SK-N-SH treated with all-trans-retinoic acid at 6 μM for 48 hours (cell line): ENCODE measurements at regions not wholly inside any gene's neighbourhood (a gene's known extent, or its start where the extent isn't known, plus 50 kb on each side); places are given as distances from the start of the nearest gene placed in this dataset.

Experiments
- BACH2 ChIP-seq: fragments of 250-450 bp; sonication (Bioruptor Pico); IDR thresholded peaks from 2 replicates; pipeline ENCODE4 v1.9.0; 2021; ENCODE audit warnings: mild to moderate bottlenecking, borderline replicate concordance
- CSRNP3 ChIP-seq: fragments of 250-450 bp; sonication (Bioruptor Pico); IDR thresholded peaks from 2 replicates; pipeline ENCODE4 v1.5.1; 2021; ENCODE audit warnings: mild to moderate bottlenecking, moderate library complexity
- ESRRG ChIP-seq: fragments of 250-450 bp; sonication (Bioruptor Pico); IDR thresholded peaks from 2 replicates; pipeline ENCODE4 v1.6.1; 2021; ENCODE audit warnings: mild to moderate bottlenecking
- RARB ChIP-seq: fragments of 250-450 bp; sonication (Bioruptor Pico); IDR thresholded peaks from 2 replicates; pipeline ENCODE4 v1.8.0; 2021; ENCODE audit warnings: mild to moderate bottlenecking, moderate library complexity
- ZNF8 ChIP-seq: fragments of 450-650 bp; formaldehyde crosslinking; IDR thresholded peaks from 2 replicates; pipeline ENCODE4 v1.5.0; 2020; ENCODE audit warnings: mild to moderate bottlenecking, moderate library complexity

GRCh38 chr2:142718576-142719155 is 158.8 kb upstream of the KYNU start:
- TF ChIP-seq BACH2 (no peak), CSRNP3 (no peak), ZNF8 (CRISPR knock-in tag) (no peak), RARB (CRISPR knock-in tag) (no peak), ESRRG (CRISPR knock-in tag) (no peak)
